Ovary (tissue), 7 donors: ENCODE measurements at regions not wholly inside any gene's neighbourhood (a gene's known extent, or its start where the extent isn't known, plus 50 kb on each side); places are given as distances from the start of the nearest gene placed in this dataset.
"Not testable (repeated sequence)": the region's sequence is repeated elsewhere in the genome, so short reads cannot be mapped to it uniquely, and the experiment has no call there.

Experiments
- DNase-seq, 5 donors: peaks; one replicate each; pipeline ENCODE4 v3.0.0-alpha.2; 2019 to 2020
- H3K27ac ChIP-seq, 2 donors: fragments of 200-600 bp; one replicate each; pipeline versions ENCODE4 v1.5.1 to v1.8.0; 2019 to 2022
- H3K27me3 ChIP-seq: fragments of 200-600 bp; one replicate; pipeline ENCODE4 v1.8.0; 2022
- H3K36me3 ChIP-seq: fragments of 200-600 bp; sonication (generic); one replicate; pipeline ENCODE4 v1.5.1; 2019
- H3K4me1 ChIP-seq: one replicate; pipeline ENCODE4 v1.8.1; 2013; ENCODE audit warnings: mild to moderate bottlenecking, moderate library complexity; ENCODE audit not compliant: insufficient read depth
- H3K4me3 ChIP-seq: fragments of 200-600 bp; sonication (generic); one replicate; pipeline ENCODE4 v1.5.1; 2017
- H3K9me3 ChIP-seq, 2 donors: fragments of 200-600 bp in 1 of 2; sonication (generic) in 1 of 2; one replicate each; pipeline versions ENCODE4 v1.5.1 to v1.8.1; 2013 to 2019; ENCODE audit warnings: mild to moderate bottlenecking in 1 of 2, moderate library complexity in 1 of 2
- EP300 ChIP-seq: sonication (generic); formaldehyde crosslinking; IDR thresholded peaks from one replicate; pipeline ENCODE4 v1.6.1; 2017; ENCODE audit warnings: antibody characterized with exemption
- POLR2A ChIP-seq: fragments of 450-650 bp; IDR thresholded peaks from one replicate; pipeline ENCODE4 v1.6.1; 2017; ENCODE audit warnings: antibody characterized with exemption, mild to moderate bottlenecking, moderate library complexity
- WGBS, 3 donors: extraction: QIAGEN DNeasy Blood & Tissue Kit in 1 of 3; methylation state at CpG; one replicate each; pipeline versions ENCODE4 v1.1.5 to v1.1.7; 2013 to 2017; 5-methylcytosine and 5-hydroxymethylcytosine counted together
- intact Hi-C, 4 donors: fragments of 100-400 bp; cut with DNase I; formaldehyde crosslinking; loops; one replicate each; pipeline versions ENCODE4 v1.11.0 to v1.15.1; 2022 to 2023
- TF ChIP-seq, protein P1 (sequence below), 3 donors: fragments of 450-650 bp in 2 of 3; fragments of 200-600 bp in 1 of 3; IDR thresholded peaks; one replicate each; pipeline versions ENCODE4 v1.5.1 to v1.8.0; 2016 to 2022; ENCODE audit warnings: antibody characterized with exemption in 3 of 3, mild to moderate bottlenecking in 1 of 3
- donor health status: DM: no; HTN: no; CAD: no; lungs with moderate emphysema.
- donor health status: DM: no; HTN: no; CAD: no.
- donor health status: Bipolar disorder and iron deficiency.
- donor health status: DM: no; HTN: no; CAD: no.
- donor health status: DM: yes; HTN: yes; CAD: no.

DNA sequence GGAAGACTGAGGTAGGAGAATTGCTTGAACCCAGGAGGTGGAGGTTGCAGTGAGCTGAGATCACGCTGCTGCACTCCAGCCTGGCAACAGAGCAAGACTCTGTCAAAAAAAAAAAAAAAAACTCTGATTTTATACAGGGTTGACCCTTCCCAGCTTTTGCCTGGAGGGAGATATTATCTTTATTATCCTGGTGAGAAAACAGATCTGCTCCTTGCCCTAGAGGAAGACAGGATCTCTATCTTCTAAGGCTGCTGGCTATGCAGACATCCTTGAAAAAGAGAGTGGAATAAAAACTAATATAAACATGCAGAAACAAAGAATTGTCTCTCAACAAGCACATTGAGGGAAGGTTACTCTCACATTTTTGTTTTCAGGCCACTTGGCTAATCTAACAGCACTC is 1503.4 kb upstream of the WWC1 start:
- no peak for DNase-seq
- no peaks in the 10 kb centered on the region for H3K4me1 ChIP-seq
- TF ChIP-seq EP300 = no peak
- no peak for TF ChIP-seq POLR2A
- TF ChIP-seq, protein P1, sequence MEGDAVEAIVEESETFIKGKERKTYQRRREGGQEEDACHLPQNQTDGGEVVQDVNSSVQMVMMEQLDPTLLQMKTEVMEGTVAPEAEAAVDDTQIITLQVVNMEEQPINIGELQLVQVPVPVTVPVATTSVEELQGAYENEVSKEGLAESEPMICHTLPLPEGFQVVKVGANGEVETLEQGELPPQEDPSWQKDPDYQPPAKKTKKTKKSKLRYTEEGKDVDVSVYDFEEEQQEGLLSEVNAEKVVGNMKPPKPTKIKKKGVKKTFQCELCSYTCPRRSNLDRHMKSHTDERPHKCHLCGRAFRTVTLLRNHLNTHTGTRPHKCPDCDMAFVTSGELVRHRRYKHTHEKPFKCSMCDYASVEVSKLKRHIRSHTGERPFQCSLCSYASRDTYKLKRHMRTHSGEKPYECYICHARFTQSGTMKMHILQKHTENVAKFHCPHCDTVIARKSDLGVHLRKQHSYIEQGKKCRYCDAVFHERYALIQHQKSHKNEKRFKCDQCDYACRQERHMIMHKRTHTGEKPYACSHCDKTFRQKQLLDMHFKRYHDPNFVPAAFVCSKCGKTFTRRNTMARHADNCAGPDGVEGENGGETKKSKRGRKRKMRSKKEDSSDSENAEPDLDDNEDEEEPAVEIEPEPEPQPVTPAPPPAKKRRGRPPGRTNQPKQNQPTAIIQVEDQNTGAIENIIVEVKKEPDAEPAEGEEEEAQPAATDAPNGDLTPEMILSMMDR (IDR thresholded peaks at IDR 0.05) = no peak
- no peaks in the 10 kb centered on the region for H3K36me3 ChIP-seq
- no peaks in the 10 kb centered on the region for H3K9me3 ChIP-seq
- H3K27ac ChIP-seq = no peak overlapping the region
- WGBS, 3 donors = 59 to 75% (median 74%) methylated on average over 1 of the region's 1 CpG
- no peak overlapping the region for H3K4me3 ChIP-seq
- intact Hi-C loops = no loop called here
- no peaks in the 10 kb centered on the region for H3K27me3 ChIP-seq

DNA sequence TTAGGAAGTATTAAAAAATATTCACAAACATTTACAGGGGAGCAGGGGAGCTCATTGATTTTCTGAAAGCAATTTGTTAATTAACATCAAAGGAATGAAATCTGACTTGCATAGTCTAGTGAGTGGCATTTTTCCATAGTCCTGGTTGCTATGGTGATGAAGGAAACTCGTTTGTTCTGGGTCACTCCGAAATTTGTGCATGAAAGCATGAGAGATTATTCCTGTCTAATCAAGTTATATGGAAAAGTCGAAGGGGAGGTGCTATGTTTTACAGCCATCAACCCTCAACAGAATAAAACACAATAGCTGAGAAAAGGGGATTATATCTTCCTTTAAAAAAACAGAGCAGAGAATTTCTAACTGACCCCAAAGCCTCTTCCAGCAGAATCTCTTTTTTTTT is 1495.7 kb upstream of the WWC1 start:
- H3K4me1 ChIP-seq = no peaks in the 10 kb centered on the region
- intact Hi-C loops = no loop called here

DNA sequence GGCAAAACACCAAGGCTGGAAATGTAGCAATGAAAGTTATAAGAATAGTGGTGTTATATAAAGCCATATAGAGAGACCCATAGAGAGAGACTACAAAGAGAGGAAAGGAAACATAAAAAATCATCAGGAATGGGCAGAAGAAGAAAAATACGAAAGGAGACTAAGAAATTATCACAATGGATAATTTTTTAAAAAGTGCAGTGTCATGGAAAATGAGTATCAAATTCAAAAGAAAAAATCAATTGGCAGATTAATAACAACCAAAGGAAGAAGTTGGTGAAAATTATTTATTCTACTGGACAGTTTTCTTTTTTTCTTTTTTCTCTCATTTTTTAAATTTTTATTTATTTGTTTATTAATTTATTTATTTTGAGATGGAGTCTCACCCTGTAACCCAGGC is 1488.4 kb upstream of the WWC1 start:
- Histone ChIP-seq H3K36me3 (no peaks in the 10 kb centered on the region), H3K9me3 (no peaks in the 10 kb centered on the region), H3K27me3 (no peaks in the 10 kb centered on the region), H3K4me1 (no peaks in the 10 kb centered on the region), H3K27ac (no peak overlapping the region), H3K4me3 (no peak overlapping the region)
- TF ChIP-seq, protein P1 (IDR thresholded peaks at IDR 0.05) = no peak
- TF ChIP-seq POLR2A (no peak), EP300 (no peak)
- intact Hi-C loops = no loop called here
- no peak for DNase-seq
- 66 to 72% (median 70%) methylated on average over 1 of the region's 1 CpG for WGBS, 3 donors

More for the DNA sequence above, 1495.7 kb upstream of the WWC1 start:
- no peaks in the 10 kb centered on the region for H3K36me3 ChIP-seq
- H3K27me3 ChIP-seq = no peaks in the 10 kb centered on the region
- no peak overlapping the region for H3K4me3 ChIP-seq
- no peak for DNase-seq
- H3K9me3 ChIP-seq = no peaks in the 10 kb centered on the region
- H3K27ac ChIP-seq = no peak overlapping the region
- WGBS, 3 donors = 33 to 42% (median 35%) methylated on average over 3 of the region's 3 CpGs
- TF ChIP-seq POLR2A (no peak), EP300 (no peak)
- TF ChIP-seq, protein P1 (IDR thresholded peaks at IDR 0.05) = no peak

DNA sequence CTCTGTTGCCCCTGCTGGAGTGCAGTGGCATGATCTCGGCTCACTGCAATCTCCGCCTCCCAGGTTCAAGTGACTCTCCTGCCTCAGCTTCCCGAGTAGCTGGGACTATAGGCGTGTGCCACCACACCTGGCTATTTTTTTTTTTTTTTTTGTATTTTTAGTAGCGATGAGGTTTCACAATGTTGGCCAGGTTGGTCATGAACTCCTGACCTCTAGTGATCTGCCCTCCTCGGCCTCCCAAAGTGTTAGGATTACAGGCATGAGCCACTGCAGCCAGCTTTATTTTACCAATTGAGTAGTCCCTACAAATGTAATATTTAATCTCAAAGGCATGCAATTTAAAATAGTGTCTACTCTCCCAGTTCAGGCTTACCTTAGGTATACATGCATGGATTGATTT is 1487.2 kb upstream of the WWC1 start:
- H3K27ac ChIP-seq, H3K4me3 ChIP-seq, intact Hi-C loops, H3K36me3 ChIP-seq, H3K27me3 ChIP-seq, H3K4me1 ChIP-seq, DNase-seq, H3K9me3 ChIP-seq: not testable (repeated sequence)
- WGBS, 3 donors = 87 to 92% (median 88%) methylated on average over 6 of the region's 6 CpGs

DNA sequence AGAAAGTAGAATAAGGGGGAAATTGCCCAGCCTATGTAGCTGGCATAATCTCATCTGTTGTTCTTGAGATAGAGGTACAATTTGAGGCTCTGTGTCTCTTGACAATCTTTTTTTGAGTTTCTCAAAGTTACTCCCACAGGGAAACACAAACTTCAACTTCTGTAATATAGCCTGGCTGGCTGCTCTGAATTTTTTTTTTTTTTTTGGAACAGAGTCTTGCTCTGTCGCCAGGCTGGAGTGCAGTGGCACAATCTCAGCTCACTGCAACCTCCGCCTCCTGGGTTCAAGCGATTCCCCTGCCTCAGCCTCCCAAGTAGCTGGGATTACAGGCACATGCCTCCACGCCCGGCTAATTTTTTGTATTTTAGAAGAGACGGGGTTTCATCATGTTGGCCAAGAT is 1486.8 kb upstream of the WWC1 start:
- intact Hi-C loops, H3K4me3 ChIP-seq: not testable (repeated sequence)
- 93 to 95% (median 94%) methylated on average over 6 of the region's 6 CpGs for WGBS, 3 donors

DNA sequence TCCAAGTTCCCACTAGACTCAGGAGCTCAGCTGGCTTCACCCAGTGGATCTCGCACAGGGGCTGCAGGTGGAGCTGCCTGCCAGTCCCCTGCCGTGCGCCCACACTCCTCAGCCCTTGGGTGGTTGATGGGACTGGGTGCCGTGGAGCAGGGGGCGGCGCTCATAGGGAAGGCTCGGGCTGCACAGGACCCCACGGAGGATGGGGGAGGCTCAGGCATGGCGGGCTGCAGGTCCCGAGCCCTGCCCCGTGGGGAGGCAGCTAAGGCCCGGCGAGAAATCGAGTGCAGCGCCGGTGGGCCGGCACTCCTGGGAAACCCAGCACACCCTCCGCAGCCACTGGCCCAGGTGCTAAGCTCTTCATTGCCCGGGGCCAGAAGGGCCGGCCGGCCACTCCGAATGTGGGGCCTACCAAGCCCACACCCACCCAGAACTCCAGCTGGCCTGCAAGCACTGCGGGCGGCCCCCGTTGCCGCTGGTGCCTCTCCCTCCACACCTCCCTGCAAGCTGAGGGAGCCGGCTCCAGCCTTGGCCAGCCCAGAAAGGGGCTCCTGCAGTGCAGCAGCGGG is 1481.3 kb upstream of the WWC1 start:
- H3K27ac ChIP-seq, H3K27me3 ChIP-seq, H3K36me3 ChIP-seq, H3K4me1 ChIP-seq, H3K9me3 ChIP-seq, H3K4me3 ChIP-seq, intact Hi-C loops, DNase-seq: not testable (repeated sequence)
- 89 to 93% (median 92%) methylated on average over 20 to 28 of the region's 28 CpGs for WGBS, 3 donors

More for the DNA sequence above, 1486.8 kb upstream of the WWC1 start:
- not testable (repeated sequence) for H3K27ac ChIP-seq, H3K27me3 ChIP-seq, DNase-seq, H3K36me3 ChIP-seq, H3K9me3 ChIP-seq, H3K4me1 ChIP-seq
